GM10266 (cell line): ENCODE measurements at regions not wholly inside any gene's neighbourhood (a gene's known extent, or its start where the extent isn't known, plus 50 kb on each side); places are given as distances from the start of the nearest gene placed in this dataset.
"Not testable (repeated sequence)": the region's sequence is repeated elsewhere in the genome, so short reads cannot be mapped to it uniquely, and the experiment has no call there.

Source experiments
- DNase-seq: peaks from one replicate; pipeline ENCODE4 v3.0.0; 2012; ENCODE audit errors: extremely low spot score
- CTCF ChIP-seq: IDR thresholded peaks from 2 replicates; pipeline ENCODE4 v1.5.1; 2012; ENCODE audit warnings: mild to moderate bottlenecking, low read depth; ENCODE audit not compliant: control insufficient read depth, insufficient read depth; ENCODE audit errors: missing control alignments

GRCh38 chr6:126716826-126717509 lies 377.1 kb downstream of the CENPW start:
- no peak for DNase-seq
- TF ChIP-seq CTCF: no peak

GRCh38 chr6:126718600-126719327 lies 378.8 kb downstream of the CENPW start:
- no peak for TF ChIP-seq CTCF

GRCh38 chr6:126720304-126720703 lies 380.4 kb downstream of the CENPW start:
- no peak for TF ChIP-seq CTCF
- DNase-seq: no peak

More at GRCh38 chr6:126718600-126719327, 378.8 kb downstream of the CENPW start:
- peak; percentile 25 for DNase-seq

- TF ChIP-seq CTCF: no peak
- no peak for DNase-seq
Measured at GRCh38 chr6:126721581-126722160, 381.8 kb downstream of the CENPW start.

GRCh38 chr6:126722411-126722810 lies 382.5 kb downstream of the CENPW start:
- DNase-seq: no peak
- TF ChIP-seq CTCF: no peak

- no peak for TF ChIP-seq CTCF
- DNase-seq: no peak
Measured at GRCh38 chr6:126723541-126724170, 383.7 kb downstream of the CENPW start.

- DNase-seq: no peak
- TF ChIP-seq CTCF: no peak
Measured at GRCh38 chr6:126724821-126725220, 384.9 kb downstream of the CENPW start.

- not testable (repeated sequence) for DNase-seq
Measured at GRCh38 chr6:126726454-126726853, 386.5 kb downstream of the CENPW start.
